H1 (cell line): ENCODE measurements at regions not wholly inside any gene's neighbourhood (a gene's known extent, or its start where the extent isn't known, plus 50 kb on each side); places are given as distances from the start of the nearest gene placed in this dataset.

Experiments used
- CHD7 ChIP-seq: fragments of 300-600 bp; sonication (generic); IDR thresholded peaks from 2 replicates; pipeline ENCODE4 v1.7.1; 2012; ENCODE audit warnings: low read length, moderate library complexity, mild to moderate bottlenecking, inconsistent platforms; ENCODE audit not compliant: insufficient replicate concordance
- EP300 ChIP-seq, 2 experiments: IDR thresholded peaks; 1 replicate in 1 of 2; 2 replicates in 1 of 2; pipeline ENCODE4 v1.6.1; 2011 to 2012; ENCODE audit warnings: low read depth in 2 of 2, low read length in 2 of 2, mild to moderate bottlenecking in 2 of 2, borderline replicate concordance in 1 of 2, inconsistent platforms in 1 of 2, moderate library complexity in 1 of 2
- SP1 ChIP-seq: IDR thresholded peaks from 2 replicates; pipeline ENCODE4 v1.6.1; 2011; ENCODE audit warnings: low read depth, low read length
- TCF12 ChIP-seq: IDR thresholded peaks from 2 replicates; pipeline ENCODE4 v1.6.1; 2011; ENCODE audit warnings: low read depth, mild to moderate bottlenecking, low read length

DNA sequence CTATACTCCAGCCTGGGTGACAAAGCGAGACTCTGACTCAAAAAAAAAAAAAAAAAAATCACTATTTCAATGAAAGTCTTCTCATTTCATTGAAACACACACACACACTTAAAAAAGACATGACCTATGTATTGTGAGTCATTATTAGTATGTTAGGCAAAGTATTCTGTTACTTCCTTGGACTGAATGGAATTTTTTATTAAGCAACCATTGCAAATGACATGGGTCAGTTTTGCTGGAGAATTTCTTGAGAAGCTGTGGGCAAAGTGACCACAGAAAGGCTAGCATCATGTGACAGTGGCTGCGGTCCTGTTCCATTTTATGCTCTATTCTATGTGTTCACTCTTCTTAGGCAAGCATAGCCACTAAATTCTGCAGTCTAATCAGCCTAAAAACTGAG, 695.7 kb downstream of the TDRD15 start (continued):
- TF ChIP-seq CHD7 (no peak), SP1 (no peak), EP300 (IDR thresholded peaks at IDR 0.05; ENCODE audit: borderline replicate concordance in 1 of 2, low read depth in 2 of 2, low read length in 2 of 2) (no peak), TCF12 (no peak)
